ENCODE measurements at regions not wholly inside any gene's neighbourhood (a gene's known extent, or its start where the extent isn't known, plus 50 kb on each side); places are given as distances from the start of the nearest gene placed in this dataset.

DNA sequence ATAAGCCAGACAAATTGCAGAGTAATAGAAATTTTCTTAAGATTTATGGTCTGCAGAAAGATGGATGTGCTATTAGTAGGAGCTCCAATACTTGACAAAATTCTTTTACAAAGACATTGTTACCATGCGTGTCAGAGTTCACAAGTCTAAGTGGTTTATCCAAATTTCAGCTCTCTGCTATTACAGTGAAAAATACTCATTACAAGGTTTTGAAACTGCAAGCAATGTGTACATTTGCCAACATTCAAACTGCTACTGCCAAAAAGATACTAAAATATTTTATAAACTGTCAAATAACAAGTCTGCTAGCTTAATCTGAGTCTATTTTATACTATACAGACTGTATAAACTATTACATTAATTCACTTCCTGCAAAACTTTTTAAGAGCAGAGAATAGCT lies 1341.5 kb upstream of the ACVR2A start:
- H3K4me3 ChIP-seq (ENCODE audit: low read length), result no peak overlapping the region
- no peaks in the 10 kb centered on the region for H3K36me3 ChIP-seq (ENCODE audit: insufficient read depth, low read depth, low read length)
- peaks cover 18% of the 10 kb centered on the region; the same call in 1 of the 2 replicates for H3K4me1 ChIP-seq (ENCODE audit: insufficient read depth, low read length)
- no peaks in the 10 kb centered on the region for H3K9me3 ChIP-seq (ENCODE audit: insufficient read depth, low read depth, low read length)
- no peaks in the 10 kb centered on the region for H3K27me3 ChIP-seq (ENCODE audit: insufficient read depth, low read length)
- no peak overlapping the region for H3K27ac ChIP-seq (ENCODE audit: low read length)
- no peak overlapping the region for H3K9ac ChIP-seq (ENCODE audit: low read depth, low read length)

DNA sequence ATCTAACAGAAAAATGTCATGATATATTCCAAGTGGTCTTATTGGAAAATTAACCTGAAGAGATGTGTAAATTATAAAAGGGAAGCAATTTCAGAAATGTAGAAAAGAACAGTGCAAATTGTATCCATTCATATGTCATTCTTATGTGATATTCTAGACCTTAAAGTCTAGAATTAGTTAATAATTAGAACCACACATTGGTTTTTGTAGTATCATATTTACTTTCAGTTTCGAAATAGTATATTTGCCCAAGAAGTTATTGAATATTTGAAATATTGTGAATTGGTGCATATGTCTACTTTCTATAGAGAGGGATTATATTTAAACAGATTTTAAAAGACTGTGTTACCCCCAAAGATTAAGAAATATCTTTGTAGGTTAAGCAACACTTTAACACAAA lies 1348.6 kb upstream of the ACVR2A start:
- H3K27ac ChIP-seq (ENCODE audit: low read length), result no peak overlapping the region
- peaks cover 15% of the 10 kb centered on the region; the same call in 1 of the 2 replicates for H3K4me1 ChIP-seq (ENCODE audit: insufficient read depth, low read length)
- no peak overlapping the region for H3K9ac ChIP-seq (ENCODE audit: low read depth, low read length)
- H3K36me3 ChIP-seq (ENCODE audit: insufficient read depth, low read depth, low read length), result no peaks in the 10 kb centered on the region
- no peak overlapping the region for H3K4me3 ChIP-seq (ENCODE audit: low read length)
- H3K9me3 ChIP-seq (ENCODE audit: insufficient read depth, low read depth, low read length), result peaks cover 18% of the 10 kb centered on the region
- no peaks in the 10 kb centered on the region for H3K27me3 ChIP-seq (ENCODE audit: insufficient read depth, low read length)

GRCh38 chr2:146489386-146489785 lies 1355.4 kb upstream of the ACVR2A start:
- H3K9ac ChIP-seq (ENCODE audit: low read depth, low read length), result no peak overlapping the region
- H3K4me1 ChIP-seq (ENCODE audit: insufficient read depth, low read length), result no peaks in the 10 kb centered on the region
- H3K4me3 ChIP-seq (ENCODE audit: low read length), result no peak overlapping the region
- H3K36me3 ChIP-seq (ENCODE audit: insufficient read depth, low read depth, low read length), result no peaks in the 10 kb centered on the region
- H3K27ac ChIP-seq (ENCODE audit: low read length), result no peak overlapping the region
- no peaks in the 10 kb centered on the region for H3K27me3 ChIP-seq (ENCODE audit: insufficient read depth, low read length)
- H3K9me3 ChIP-seq (ENCODE audit: insufficient read depth, low read depth, low read length), result peaks cover 10% of the 10 kb centered on the region

- no peaks in the 10 kb centered on the region for H3K4me1 ChIP-seq (ENCODE audit: insufficient read depth, low read length)
- no peaks in the 10 kb centered on the region for H3K27me3 ChIP-seq (ENCODE audit: insufficient read depth, low read length)
- no peak overlapping the region for H3K27ac ChIP-seq (ENCODE audit: low read length)
- no peak overlapping the region for H3K4me3 ChIP-seq (ENCODE audit: low read length)
- no peaks in the 10 kb centered on the region for H3K36me3 ChIP-seq (ENCODE audit: insufficient read depth, low read depth, low read length)
- H3K9ac ChIP-seq (ENCODE audit: low read depth, low read length), result no peak overlapping the region
- H3K9me3 ChIP-seq (ENCODE audit: insufficient read depth, low read depth, low read length), result no peaks in the 10 kb centered on the region
These were observed 1363.2 kb upstream of the ACVR2A start for GRCh38 chr2:146481629-146482028.

DNA sequence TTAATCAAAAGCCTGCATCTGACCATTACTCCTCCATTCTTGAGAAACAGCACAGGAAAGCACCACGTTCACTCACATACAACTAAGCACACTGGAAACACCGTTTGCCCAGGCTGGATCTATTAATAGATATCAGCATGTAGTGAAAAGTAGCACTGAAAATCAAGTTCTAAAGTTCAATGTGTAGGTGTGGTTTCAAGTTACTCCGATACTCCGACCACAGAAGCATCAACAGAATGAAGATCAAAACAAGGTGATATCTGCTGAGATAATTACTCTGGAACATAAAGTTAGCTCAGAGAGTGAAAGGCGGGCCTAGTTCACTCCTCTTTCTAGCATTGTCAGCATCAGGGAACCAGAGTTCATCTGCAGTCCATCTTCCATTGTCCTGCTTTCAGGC lies 1367.4 kb upstream of the ACVR2A start:
- Histone ChIP-seq H3K4me3 (ENCODE audit: low read length) (no peak overlapping the region), H3K4me1 (ENCODE audit: insufficient read depth, low read length) (peaks cover 4% of the 10 kb centered on the region; the same call in 1 of the 2 replicates), H3K36me3 (ENCODE audit: insufficient read depth, low read depth, low read length) (no peaks in the 10 kb centered on the region), H3K9ac (ENCODE audit: low read depth, low read length) (no peak overlapping the region), H3K9me3 (ENCODE audit: insufficient read depth, low read depth, low read length) (no peaks in the 10 kb centered on the region), H3K27ac (ENCODE audit: low read length) (no peak overlapping the region), H3K27me3 (ENCODE audit: insufficient read depth, low read length) (no peaks in the 10 kb centered on the region)

DNA sequence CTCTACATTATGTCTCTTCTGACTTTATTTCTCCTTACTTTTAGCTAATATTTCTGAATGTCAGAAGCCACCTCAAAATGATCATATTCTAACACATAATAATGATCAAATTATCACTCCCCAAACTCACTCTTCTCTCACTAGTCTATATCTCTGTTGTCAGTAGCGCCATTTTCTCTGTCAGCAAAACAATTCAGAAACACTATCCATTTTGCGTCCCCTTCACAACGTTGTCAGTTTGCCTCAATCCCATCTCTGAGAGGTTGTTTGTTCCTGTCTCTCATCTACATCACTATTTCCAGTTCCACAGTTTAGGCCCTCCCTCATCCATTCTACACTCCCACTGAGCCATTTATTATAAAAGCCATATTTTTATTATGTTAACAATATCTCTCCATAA lies 1376.3 kb upstream of the ACVR2A start:
- no peak overlapping the region for H3K4me3 ChIP-seq (ENCODE audit: low read length)
- H3K9me3 ChIP-seq (ENCODE audit: insufficient read depth, low read depth, low read length), result no peaks in the 10 kb centered on the region
- no peak overlapping the region for H3K27ac ChIP-seq (ENCODE audit: low read length)
- H3K36me3 ChIP-seq (ENCODE audit: insufficient read depth, low read depth, low read length), result no peaks in the 10 kb centered on the region
- no peaks in the 10 kb centered on the region for H3K27me3 ChIP-seq (ENCODE audit: insufficient read depth, low read length)
- H3K4me1 ChIP-seq (ENCODE audit: insufficient read depth, low read length), result peaks cover 8% of the 10 kb centered on the region; the same call in 1 of the 2 replicates
- no peak overlapping the region for H3K9ac ChIP-seq (ENCODE audit: low read depth, low read length)

DNA sequence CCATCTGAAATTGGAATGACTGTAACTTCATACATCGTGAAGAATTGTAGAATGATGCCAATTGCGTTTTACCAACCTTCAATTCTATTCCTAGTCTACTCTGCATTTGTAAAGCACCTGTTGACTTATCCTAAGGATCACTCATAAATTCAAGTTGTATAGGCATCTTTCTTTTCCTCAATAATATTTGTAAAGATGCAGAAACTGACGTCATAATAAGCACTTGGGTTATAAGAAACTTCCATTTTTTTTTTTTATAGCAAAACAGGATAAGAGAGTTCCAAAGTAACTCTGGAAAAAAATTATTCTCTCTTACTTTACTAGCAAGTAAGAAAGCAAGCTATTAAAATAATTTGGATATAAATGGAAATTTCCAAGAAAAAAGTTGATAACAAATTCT lies 1377.4 kb upstream of the ACVR2A start:
- Histone ChIP-seq H3K36me3 (ENCODE audit: insufficient read depth, low read depth, low read length) (no peaks in the 10 kb centered on the region), H3K27me3 (ENCODE audit: insufficient read depth, low read length) (no peaks in the 10 kb centered on the region), H3K9ac (ENCODE audit: low read depth, low read length) (no peak overlapping the region), H3K4me1 (ENCODE audit: insufficient read depth, low read length) (peaks cover 5% of the 10 kb centered on the region; the same call in 1 of the 2 replicates), H3K9me3 (ENCODE audit: insufficient read depth, low read depth, low read length) (no peaks in the 10 kb centered on the region), H3K4me3 (ENCODE audit: low read length) (no peak overlapping the region), H3K27ac (ENCODE audit: low read length) (no peak overlapping the region)

DNA sequence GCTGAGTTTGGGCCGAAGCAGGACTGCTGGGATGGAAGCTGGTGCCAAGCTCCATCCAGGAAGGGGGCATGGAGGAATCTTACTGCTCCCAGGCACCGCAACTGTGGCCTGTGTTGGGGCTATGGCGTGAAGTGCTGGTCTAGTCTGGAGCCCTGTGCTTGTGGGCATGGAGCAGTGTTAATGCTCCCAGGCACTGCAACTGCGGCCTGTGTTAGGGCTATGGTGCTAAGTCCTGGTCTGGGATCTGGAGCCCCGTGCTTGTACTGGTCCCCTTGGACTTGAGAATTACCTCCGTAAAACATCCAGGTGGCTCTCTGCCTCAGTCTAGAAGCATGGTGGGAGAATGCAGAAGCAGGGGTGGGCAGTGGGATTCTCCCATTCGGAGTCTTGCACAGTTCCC lies 1379.4 kb upstream of the ACVR2A start:
- Histone ChIP-seq H3K27me3 (ENCODE audit: insufficient read depth, low read length) (no peaks in the 10 kb centered on the region), H3K4me1 (ENCODE audit: insufficient read depth, low read length) (peaks cover 5% of the 10 kb centered on the region; the same call in 1 of the 2 replicates), H3K27ac (ENCODE audit: low read length) (no peak overlapping the region), H3K36me3 (ENCODE audit: insufficient read depth, low read depth, low read length) (no peaks in the 10 kb centered on the region), H3K9me3 (ENCODE audit: insufficient read depth, low read depth, low read length) (peaks cover 3% of the 10 kb centered on the region; the same call in 1 of the 2 replicates), H3K4me3 (ENCODE audit: low read length) (no peak overlapping the region), H3K9ac (ENCODE audit: low read depth, low read length) (no peak overlapping the region)

GRCh38 chr2:146461068-146461467 lies 1383.8 kb upstream of the ACVR2A start:
- Histone ChIP-seq H3K4me1 (ENCODE audit: insufficient read depth, low read length) (no peaks in the 10 kb centered on the region), H3K9ac (ENCODE audit: low read depth, low read length) (no peak overlapping the region), H3K36me3 (ENCODE audit: insufficient read depth, low read depth, low read length) (no peaks in the 10 kb centered on the region), H3K4me3 (ENCODE audit: low read length) (no peak overlapping the region), H3K27ac (ENCODE audit: low read length) (no peak overlapping the region), H3K9me3 (ENCODE audit: insufficient read depth, low read depth, low read length) (peaks cover 26% of the 10 kb centered on the region), H3K27me3 (ENCODE audit: insufficient read depth, low read length) (no peaks in the 10 kb centered on the region)

DNA sequence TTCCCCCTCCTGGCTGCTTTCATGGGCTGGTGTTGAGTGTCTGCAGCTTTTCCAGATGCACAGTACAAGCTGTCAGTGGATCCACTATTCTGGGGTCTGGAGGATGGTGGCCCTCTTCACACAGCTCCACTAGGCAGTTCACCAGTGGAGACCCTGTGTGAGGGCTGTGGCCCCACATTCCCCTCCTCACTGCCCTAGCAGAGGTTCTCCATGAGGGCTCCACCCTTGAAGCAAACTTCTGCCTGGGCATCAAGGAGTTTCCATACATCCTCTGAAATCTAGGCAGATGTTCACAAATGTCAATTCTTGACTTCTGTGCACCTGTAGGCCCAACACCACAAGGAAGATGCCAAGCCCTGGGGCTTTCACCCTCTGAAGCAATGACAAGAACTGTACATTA lies 1386.2 kb upstream of the ACVR2A start:
- H3K4me3 ChIP-seq (ENCODE audit: low read length), result no peak overlapping the region
- no peak overlapping the region for H3K9ac ChIP-seq (ENCODE audit: low read depth, low read length)
- H3K9me3 ChIP-seq (ENCODE audit: insufficient read depth, low read depth, low read length), result peaks cover 26% of the 10 kb centered on the region
- H3K36me3 ChIP-seq (ENCODE audit: insufficient read depth, low read depth, low read length), result no peaks in the 10 kb centered on the region
- no peak overlapping the region for H3K27ac ChIP-seq (ENCODE audit: low read length)
- H3K4me1 ChIP-seq (ENCODE audit: insufficient read depth, low read length), result no peaks in the 10 kb centered on the region
- H3K27me3 ChIP-seq (ENCODE audit: insufficient read depth, low read length), result no peaks in the 10 kb centered on the region

DNA sequence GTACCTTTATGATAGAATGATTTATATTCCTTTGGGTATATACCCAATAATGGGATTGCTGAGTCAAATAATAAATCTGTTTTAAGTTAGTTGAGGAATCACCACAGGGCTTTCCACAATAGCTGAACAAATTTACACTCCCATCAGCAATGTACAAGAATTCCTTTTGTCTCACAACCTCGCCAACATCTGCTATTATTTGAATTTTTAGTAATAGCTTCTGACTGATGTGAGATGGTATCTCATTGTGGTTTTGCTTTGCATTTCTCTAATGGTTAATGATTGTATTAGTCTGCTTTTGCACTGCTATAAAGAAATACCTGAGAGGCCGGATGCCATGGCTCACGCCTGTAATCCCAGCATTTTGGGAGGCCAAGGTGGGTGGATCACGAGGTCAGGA lies 1387.6 kb upstream of the ACVR2A start:
- Histone ChIP-seq H3K4me3 (ENCODE audit: low read length) (no peak overlapping the region), H3K9ac (ENCODE audit: low read depth, low read length) (no peak overlapping the region), H3K9me3 (ENCODE audit: insufficient read depth, low read depth, low read length) (peaks cover 26% of the 10 kb centered on the region), H3K4me1 (ENCODE audit: insufficient read depth, low read length) (no peaks in the 10 kb centered on the region), H3K27ac (ENCODE audit: low read length) (no peak overlapping the region), H3K27me3 (ENCODE audit: insufficient read depth, low read length) (no peaks in the 10 kb centered on the region), H3K36me3 (ENCODE audit: insufficient read depth, low read depth, low read length) (no peaks in the 10 kb centered on the region)

GRCh38 chr2:146455325-146455724 lies 1389.5 kb upstream of the ACVR2A start:
- no peaks in the 10 kb centered on the region for H3K27me3 ChIP-seq (ENCODE audit: insufficient read depth, low read length)
- H3K27ac ChIP-seq (ENCODE audit: low read length), result no peak overlapping the region
- no peaks in the 10 kb centered on the region for H3K36me3 ChIP-seq (ENCODE audit: insufficient read depth, low read depth, low read length)
- no peak overlapping the region for H3K4me3 ChIP-seq (ENCODE audit: low read length)
- peaks cover 23% of the 10 kb centered on the region for H3K9me3 ChIP-seq (ENCODE audit: insufficient read depth, low read depth, low read length)
- H3K9ac ChIP-seq (ENCODE audit: low read depth, low read length), result no peak overlapping the region
- no peaks in the 10 kb centered on the region for H3K4me1 ChIP-seq (ENCODE audit: insufficient read depth, low read length)

GRCh38 chr2:146451972-146452371 lies 1392.9 kb upstream of the ACVR2A start:
- H3K9me3 ChIP-seq (ENCODE audit: insufficient read depth, low read depth, low read length), result no peaks in the 10 kb centered on the region
- H3K4me3 ChIP-seq (ENCODE audit: low read length), result no peak overlapping the region
- no peak overlapping the region for H3K9ac ChIP-seq (ENCODE audit: low read depth, low read length)
- H3K36me3 ChIP-seq (ENCODE audit: insufficient read depth, low read depth, low read length), result no peaks in the 10 kb centered on the region
- no peak overlapping the region for H3K27ac ChIP-seq (ENCODE audit: low read length)
- H3K27me3 ChIP-seq (ENCODE audit: insufficient read depth, low read length), result no peaks in the 10 kb centered on the region
- no peaks in the 10 kb centered on the region for H3K4me1 ChIP-seq (ENCODE audit: insufficient read depth, low read length)
